Fibroblast of lung (primary cell): ENCODE measurements at regions not wholly inside any gene's neighbourhood (a gene's known extent, or its start where the extent isn't known, plus 50 kb on each side); places are given as distances from the start of the nearest gene placed in this dataset.
"Not testable (repeated sequence)": the region's sequence is repeated elsewhere in the genome, so short reads cannot be mapped to it uniquely, and the experiment has no call there.

Experiments used
- DNase-seq, 2 donors: peaks; one replicate each; pipeline versions ENCODE4 v3.0.0 to v3.0.0-alpha.2; 2010; ENCODE audit warnings: low read depth in 2 of 2
- H2AFZ ChIP-seq: 2 replicates; pipeline ENCODE4 v1.5.1; 2012; ENCODE audit warnings: low read length, control low read depth, inconsistent platforms
- H3K27ac ChIP-seq: 2 replicates; pipeline ENCODE4 v1.5.1; 2011; ENCODE audit warnings: low read length, control low read depth; ENCODE audit not compliant: insufficient read depth
- H3K27me3 ChIP-seq: 2 replicates; pipeline ENCODE4 v1.5.1; 2011; ENCODE audit warnings: mild to moderate bottlenecking, low read length; ENCODE audit not compliant: control insufficient read depth, insufficient read depth
- H3K36me3 ChIP-seq: 2 replicates; pipeline ENCODE4 v1.5.1; 2011; ENCODE audit warnings: low read length; ENCODE audit not compliant: control insufficient read depth, insufficient read depth
- H3K4me1 ChIP-seq: 2 replicates; pipeline ENCODE4 v1.5.1; 2011; ENCODE audit warnings: low read length; ENCODE audit not compliant: control insufficient read depth, insufficient read depth; ENCODE audit errors: extremely low read depth
- H3K4me2 ChIP-seq: 2 replicates; pipeline ENCODE4 v1.5.1; 2011; ENCODE audit warnings: low read length, control low read depth; ENCODE audit not compliant: insufficient read depth; ENCODE audit errors: extremely low read depth
- H3K4me3 ChIP-seq, 4 experiments: fragments of 200-600 bp in 1 of 4; sonication (generic) in 1 of 4; replicated peaks in 1 of 4; 2 replicates each; pipeline ENCODE4 v1.5.1; 2011 to 2016; ENCODE audit warnings: low read length in 4 of 4, low read depth in 3 of 4, mild to moderate bottlenecking in 3 of 4, control low read depth in 2 of 4, inconsistent platforms in 1 of 4, mixed read lengths in 1 of 4; ENCODE audit not compliant: insufficient read depth in 1 of 4; ENCODE audit errors: control extremely low read depth in 1 of 4
- H3K79me2 ChIP-seq: 2 replicates; pipeline ENCODE4 v1.5.1; 2012; ENCODE audit warnings: mild to moderate bottlenecking, low read length, inconsistent platforms; ENCODE audit not compliant: control insufficient read depth, insufficient read depth
- H3K9ac ChIP-seq: 2 replicates; pipeline ENCODE4 v1.5.1; 2011; ENCODE audit warnings: mild to moderate bottlenecking, low read length, control low read depth; ENCODE audit not compliant: insufficient read depth
- H3K9me3 ChIP-seq: 2 replicates; pipeline ENCODE4 v1.5.1; 2012; ENCODE audit warnings: low read depth, low read length; ENCODE audit not compliant: control insufficient read depth, insufficient read depth
- H4K20me1 ChIP-seq: 2 replicates; pipeline ENCODE4 v1.5.1; 2011; ENCODE audit warnings: low read length; ENCODE audit not compliant: control insufficient read depth, insufficient read depth; ENCODE audit errors: extremely low read depth
- EZH2 ChIP-seq: IDR thresholded peaks from 2 replicates; pipeline ENCODE4 v1.5.1; 2012; ENCODE audit warnings: low read length, control low read depth, mild to moderate bottlenecking; ENCODE audit errors: missing control alignments
- TF ChIP-seq, protein P1 (sequence below), 2 donors: IDR thresholded peaks in 1 of 2; conservative IDR thresholded peaks in 1 of 2; 1 replicate in 1 of 2; 2 replicates in 1 of 2; pipeline ENCODE4 v1.5.1; 2011 to 2012; ENCODE audit warnings: low read length in 2 of 2, control low read depth in 1 of 2, inconsistent platforms in 1 of 2, low read depth in 1 of 2, mild to moderate bottlenecking in 1 of 2

- no peak for TF ChIP-seq EZH2
- TF ChIP-seq, protein P1, sequence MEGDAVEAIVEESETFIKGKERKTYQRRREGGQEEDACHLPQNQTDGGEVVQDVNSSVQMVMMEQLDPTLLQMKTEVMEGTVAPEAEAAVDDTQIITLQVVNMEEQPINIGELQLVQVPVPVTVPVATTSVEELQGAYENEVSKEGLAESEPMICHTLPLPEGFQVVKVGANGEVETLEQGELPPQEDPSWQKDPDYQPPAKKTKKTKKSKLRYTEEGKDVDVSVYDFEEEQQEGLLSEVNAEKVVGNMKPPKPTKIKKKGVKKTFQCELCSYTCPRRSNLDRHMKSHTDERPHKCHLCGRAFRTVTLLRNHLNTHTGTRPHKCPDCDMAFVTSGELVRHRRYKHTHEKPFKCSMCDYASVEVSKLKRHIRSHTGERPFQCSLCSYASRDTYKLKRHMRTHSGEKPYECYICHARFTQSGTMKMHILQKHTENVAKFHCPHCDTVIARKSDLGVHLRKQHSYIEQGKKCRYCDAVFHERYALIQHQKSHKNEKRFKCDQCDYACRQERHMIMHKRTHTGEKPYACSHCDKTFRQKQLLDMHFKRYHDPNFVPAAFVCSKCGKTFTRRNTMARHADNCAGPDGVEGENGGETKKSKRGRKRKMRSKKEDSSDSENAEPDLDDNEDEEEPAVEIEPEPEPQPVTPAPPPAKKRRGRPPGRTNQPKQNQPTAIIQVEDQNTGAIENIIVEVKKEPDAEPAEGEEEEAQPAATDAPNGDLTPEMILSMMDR (conservative IDR thresholded peaks at IDR 0.05 in 1 of 2, IDR thresholded peaks at IDR 0.05 in 1 of 2; ENCODE audit: low read depth in 1 of 2, low read length in 2 of 2): no peak
- Histone ChIP-seq H3K79me2 (no peaks in the 10 kb centered on the region), H2AFZ (no peak overlapping the region), H3K27ac (no peak overlapping the region), H3K4me3 (no peak overlapping the region), H3K4me2 (no peak overlapping the region), H4K20me1 (no peaks in the 10 kb centered on the region), H3K9ac (no peak overlapping the region), H3K36me3 (no peaks in the 10 kb centered on the region), H3K4me1 (no peaks in the 10 kb centered on the region), H3K9me3 (no peaks in the 10 kb centered on the region), H3K27me3 (no peaks in the 10 kb centered on the region)
- no peak for DNase-seq
Observed at GRCh38 chr9:19629488-19629887, 159.3 kb downstream of the SLC24A2 start.

DNA sequence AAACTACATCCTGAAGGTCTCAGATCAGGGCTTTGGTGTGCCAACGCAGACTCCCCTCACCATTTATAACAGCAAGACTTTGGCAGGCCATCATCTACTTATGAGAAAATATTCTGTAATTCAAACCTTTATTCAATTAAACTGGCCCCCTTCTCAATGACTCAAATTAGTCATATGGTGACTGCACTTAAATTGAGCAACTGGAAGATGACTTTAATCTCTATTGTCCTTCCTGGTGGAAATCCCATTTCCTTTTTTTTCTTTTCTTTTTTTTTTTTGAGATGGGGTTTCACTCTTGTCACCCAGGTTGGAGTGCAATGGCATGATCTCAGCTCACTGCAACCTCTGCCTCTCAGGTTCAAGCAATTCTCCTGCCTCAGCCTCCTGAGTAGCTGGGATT, 163.4 kb downstream of the SLC24A2 start:
- not testable (repeated sequence) for H3K4me3 ChIP-seq, H2AFZ ChIP-seq, DNase-seq, H3K27ac ChIP-seq, H3K36me3 ChIP-seq, H3K9me3 ChIP-seq, H3K27me3 ChIP-seq, H3K4me2 ChIP-seq, H3K79me2 ChIP-seq, H3K4me1 ChIP-seq, H3K9ac ChIP-seq, H4K20me1 ChIP-seq

- Histone ChIP-seq H3K9me3 (no peaks in the 10 kb centered on the region), H2AFZ (no peak overlapping the region), H3K4me1 (no peaks in the 10 kb centered on the region), H3K27ac (no peak overlapping the region), H3K9ac (no peak overlapping the region), H3K4me2 (no peak overlapping the region), H3K79me2 (no peaks in the 10 kb centered on the region), H3K36me3 (no peaks in the 10 kb centered on the region), H3K27me3 (no peaks in the 10 kb centered on the region), H3K4me3 (no peak overlapping the region), H4K20me1 (no peaks in the 10 kb centered on the region)
- DNase-seq: no peak
- TF ChIP-seq EZH2: no peak
- TF ChIP-seq, protein P1 (conservative IDR thresholded peaks at IDR 0.05 in 1 of 2, IDR thresholded peaks at IDR 0.05 in 1 of 2; ENCODE audit: low read depth in 1 of 2, low read length in 2 of 2): no peak
Observed at GRCh38 chr9:19624519-19624918, 164.3 kb downstream of the SLC24A2 start.
